NCI-H446 (cell line): ENCODE measurements at regions not wholly inside any gene's neighbourhood (a gene's known extent, or its start where the extent isn't known, plus 50 kb on each side); places are given as distances from the start of the nearest gene placed in this dataset.

Source experiments
- DNase-seq, 2 experiments: peaks; one replicate each; lab custom pipeline; 2025; lab: John Stamatoyannopoulos, UW

GRCh38 chr18:79627750-79628294, 51.8 kb upstream of the CTDP1 start:
- DNase-seq, result no peak

- no peak for DNase-seq
Observed at GRCh38 chr18:79628416-79629248, 51.0 kb upstream of the CTDP1 start.

- no peak for DNase-seq
Observed at GRCh38 chr18:79629249-79629558, 50.4 kb upstream of the CTDP1 start.

- no peak for DNase-seq
Observed at GRCh38 chr18:79629606-79630005, 50.0 kb upstream of the CTDP1 start.
